ENCODE measurements at regions not wholly inside any gene's neighbourhood (a gene's known extent, or its start where the extent isn't known, plus 50 kb on each side); places are given as distances from the start of the nearest gene placed in this dataset.

- H3K36me3 ChIP-seq (ENCODE audit: control insufficient read depth in 2 of 3, insufficient read depth in 3 of 3, low read length in 3 of 3) = no peaks in the 10 kb centered on the region
- DNase-seq = peak in 1 of 5 donors; percentile 20
- intact Hi-C loops (cut with DNase I) = no loop called here
These were observed 161.5 kb downstream of the SMAD6 start for GRCh38 chr15:66863390-66864085.

DNA sequence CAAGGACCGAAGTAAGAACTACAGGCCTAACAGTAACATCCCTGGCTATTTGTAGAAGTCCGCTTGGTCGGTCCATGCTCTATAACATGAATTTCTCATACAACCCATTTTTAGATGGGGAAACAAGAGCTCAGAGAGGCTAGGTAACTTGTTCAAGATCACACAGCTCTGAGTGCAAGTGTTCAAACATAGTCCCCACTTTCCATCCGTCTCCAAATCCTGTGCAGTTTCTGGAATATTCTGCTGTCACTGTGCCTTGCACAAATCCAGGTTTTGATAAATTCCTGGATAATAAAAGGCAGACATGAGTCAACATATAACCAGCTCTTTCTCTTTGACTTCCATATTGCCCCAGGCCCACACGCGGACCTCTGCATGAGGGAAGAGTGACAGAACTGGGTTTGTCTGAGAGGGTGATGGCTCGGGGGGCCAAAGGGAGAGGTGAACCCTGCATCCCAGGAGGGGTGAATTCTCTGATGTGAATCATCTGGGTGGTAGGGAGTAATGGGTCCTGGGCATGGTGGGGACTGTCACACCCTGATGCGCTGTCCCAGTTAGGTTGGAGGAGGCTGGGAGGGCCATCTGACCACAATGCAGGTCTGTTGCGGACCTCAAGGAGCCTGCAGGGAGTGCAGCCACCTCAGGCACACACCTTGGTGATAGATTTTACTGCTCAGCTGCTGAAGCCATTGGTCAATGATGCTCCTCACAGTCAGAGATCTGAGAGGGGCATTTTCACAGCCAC is 162.2 kb downstream of the SMAD6 start:
- FAIRE-seq (no peak), DNase-seq (peak in 1 of 5 donors; percentile 13)
- H3K9me3 ChIP-seq (ENCODE audit: control insufficient read depth in 2 of 3, insufficient read depth in 1 of 3, low read length in 3 of 3) = no peaks in the 10 kb centered on the region
- intact Hi-C loops (cut with DNase I) = no loop called here
- H3K9ac ChIP-seq (ENCODE audit: low read length in 3 of 3) = no peak overlapping the region
- no peak overlapping the region for H3K4me3 ChIP-seq (ENCODE audit: low read length in 3 of 3)
- no peaks in the 10 kb centered on the region for H3K27me3 ChIP-seq (ENCODE audit: control insufficient read depth, insufficient read depth, low read length)
- H3K4me1 ChIP-seq (ENCODE audit: control insufficient read depth in 2 of 3, insufficient read depth in 2 of 3, low read depth in 1 of 3, low read length in 3 of 3) = peaks cover 0 to 2% (median 0%) of the 10 kb centered on the region in 3 donors
- TF ChIP-seq, protein P1, sequence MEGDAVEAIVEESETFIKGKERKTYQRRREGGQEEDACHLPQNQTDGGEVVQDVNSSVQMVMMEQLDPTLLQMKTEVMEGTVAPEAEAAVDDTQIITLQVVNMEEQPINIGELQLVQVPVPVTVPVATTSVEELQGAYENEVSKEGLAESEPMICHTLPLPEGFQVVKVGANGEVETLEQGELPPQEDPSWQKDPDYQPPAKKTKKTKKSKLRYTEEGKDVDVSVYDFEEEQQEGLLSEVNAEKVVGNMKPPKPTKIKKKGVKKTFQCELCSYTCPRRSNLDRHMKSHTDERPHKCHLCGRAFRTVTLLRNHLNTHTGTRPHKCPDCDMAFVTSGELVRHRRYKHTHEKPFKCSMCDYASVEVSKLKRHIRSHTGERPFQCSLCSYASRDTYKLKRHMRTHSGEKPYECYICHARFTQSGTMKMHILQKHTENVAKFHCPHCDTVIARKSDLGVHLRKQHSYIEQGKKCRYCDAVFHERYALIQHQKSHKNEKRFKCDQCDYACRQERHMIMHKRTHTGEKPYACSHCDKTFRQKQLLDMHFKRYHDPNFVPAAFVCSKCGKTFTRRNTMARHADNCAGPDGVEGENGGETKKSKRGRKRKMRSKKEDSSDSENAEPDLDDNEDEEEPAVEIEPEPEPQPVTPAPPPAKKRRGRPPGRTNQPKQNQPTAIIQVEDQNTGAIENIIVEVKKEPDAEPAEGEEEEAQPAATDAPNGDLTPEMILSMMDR (IDR thresholded peaks at IDR 0.05; ENCODE audit: borderline replicate concordance, extremely low read depth, insufficient read depth) = no peak
- no peak overlapping the region for H3K27ac ChIP-seq (ENCODE audit: low read depth in 2 of 2, low read length in 2 of 2)
- H3K36me3 ChIP-seq (ENCODE audit: control insufficient read depth in 2 of 3, insufficient read depth in 3 of 3, low read length in 3 of 3) = no peaks in the 10 kb centered on the region

More at GRCh38 chr15:66863390-66864085, 161.5 kb downstream of the SMAD6 start:
- H3K4me3 ChIP-seq (ENCODE audit: low read length in 3 of 3) = no peak overlapping the region
- peaks cover 0 to 2% (median 0%) of the 10 kb centered on the region in 3 donors for H3K4me1 ChIP-seq (ENCODE audit: control insufficient read depth in 2 of 3, insufficient read depth in 2 of 3, low read depth in 1 of 3, low read length in 3 of 3)
- no peak overlapping the region for H3K9ac ChIP-seq (ENCODE audit: low read length in 3 of 3)
- no peaks in the 10 kb centered on the region for H3K9me3 ChIP-seq (ENCODE audit: control insufficient read depth in 2 of 3, insufficient read depth in 1 of 3, low read length in 3 of 3)
- no peak for FAIRE-seq
- H3K27me3 ChIP-seq (ENCODE audit: control insufficient read depth, insufficient read depth, low read length) = no peaks in the 10 kb centered on the region
- no peak overlapping the region for H3K27ac ChIP-seq (ENCODE audit: low read depth in 2 of 2, low read length in 2 of 2)
- TF ChIP-seq, protein P1 (IDR thresholded peaks at IDR 0.05; ENCODE audit: borderline replicate concordance, extremely low read depth, insufficient read depth) = no peak

DNA sequence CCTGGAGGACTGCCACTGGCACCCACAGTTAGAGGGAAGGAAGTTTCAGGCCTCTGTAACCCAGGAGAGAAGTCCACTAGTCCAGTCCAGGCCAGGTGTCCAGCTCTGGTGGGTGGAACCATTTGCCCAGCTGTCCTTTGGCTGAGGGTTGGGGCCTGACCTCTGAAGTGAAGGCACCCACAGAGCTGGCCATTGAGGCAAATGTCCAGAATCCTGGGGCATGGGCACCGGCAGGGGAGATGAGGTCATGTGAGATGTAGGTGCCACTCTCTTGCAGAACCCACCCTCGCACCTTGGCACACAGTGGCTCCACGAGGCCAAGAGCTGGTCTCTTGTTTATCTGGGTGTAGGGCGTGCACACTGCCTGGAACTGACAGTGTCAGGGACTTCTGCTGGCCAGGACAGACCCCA is 162.8 kb downstream of the SMAD6 start:
- Histone ChIP-seq H3K4me3 (ENCODE audit: low read length in 3 of 3) (no peak overlapping the region), H3K27ac (ENCODE audit: low read depth in 2 of 2, low read length in 2 of 2) (no peak overlapping the region), H3K27me3 (ENCODE audit: control insufficient read depth, insufficient read depth, low read length) (no peaks in the 10 kb centered on the region), H3K9ac (ENCODE audit: low read length in 3 of 3) (no peak overlapping the region), H3K9me3 (ENCODE audit: control insufficient read depth in 2 of 3, insufficient read depth in 1 of 3, low read length in 3 of 3) (no peaks in the 10 kb centered on the region), H3K4me1 (ENCODE audit: control insufficient read depth in 2 of 3, insufficient read depth in 2 of 3, low read depth in 1 of 3, low read length in 3 of 3) (peaks cover 0 to 2% (median 0%) of the 10 kb centered on the region in 3 donors), H3K36me3 (ENCODE audit: control insufficient read depth in 2 of 3, insufficient read depth in 3 of 3, low read length in 3 of 3) (no peaks in the 10 kb centered on the region)
- FAIRE-seq (no peak), DNase-seq (no peak)
- TF ChIP-seq, protein P1 (IDR thresholded peaks at IDR 0.05; ENCODE audit: borderline replicate concordance, extremely low read depth, insufficient read depth) = no peak
- intact Hi-C loops (cut with DNase I) = no loop called here
